ENCODE measurements at regions not wholly inside any gene's neighbourhood (a gene's known extent, or its start where the extent isn't known, plus 50 kb on each side); places are given as distances from the start of the nearest gene placed in this dataset.
A peak's percentile ranks its signal among the peaks of the same experiment; 100 is the strongest.

- no peak for DNase-seq (ENCODE audit: low spot score)
Observed at GRCh38 chr15:39269352-39269751, 311.5 kb upstream of the THBS1 start.

- DNase-seq (ENCODE audit: low spot score), result no peak
Observed at GRCh38 chr15:39269821-39270220, 311.1 kb upstream of the THBS1 start.

- DNase-seq (ENCODE audit: low spot score), result no peak
Observed at GRCh38 chr15:39270221-39270855, 310.5 kb upstream of the THBS1 start.

DNA sequence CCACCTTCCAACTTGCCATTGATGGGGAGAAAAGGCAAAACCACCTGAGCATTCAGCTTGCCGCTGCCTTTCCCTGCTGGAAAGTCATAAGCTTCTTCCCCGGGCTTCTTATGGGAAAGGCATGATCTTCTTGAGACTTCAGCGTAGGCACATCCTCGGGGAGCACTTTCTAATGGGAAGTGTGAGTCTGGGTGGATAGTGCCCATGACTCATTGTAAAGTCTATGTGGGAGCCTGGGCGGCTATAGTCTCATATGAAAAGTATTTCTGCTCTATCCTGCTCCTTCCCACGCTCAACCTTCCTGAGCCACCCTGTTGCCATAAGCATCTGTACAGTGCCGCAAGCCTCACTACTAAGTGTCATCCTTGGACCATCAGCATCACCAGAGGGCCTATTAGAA lies 309.9 kb upstream of the THBS1 start:
- no peak for DNase-seq (ENCODE audit: low spot score)

GRCh38 chr15:39272901-39273300 lies 308.0 kb upstream of the THBS1 start:
- no peak for DNase-seq (ENCODE audit: low spot score)

DNA sequence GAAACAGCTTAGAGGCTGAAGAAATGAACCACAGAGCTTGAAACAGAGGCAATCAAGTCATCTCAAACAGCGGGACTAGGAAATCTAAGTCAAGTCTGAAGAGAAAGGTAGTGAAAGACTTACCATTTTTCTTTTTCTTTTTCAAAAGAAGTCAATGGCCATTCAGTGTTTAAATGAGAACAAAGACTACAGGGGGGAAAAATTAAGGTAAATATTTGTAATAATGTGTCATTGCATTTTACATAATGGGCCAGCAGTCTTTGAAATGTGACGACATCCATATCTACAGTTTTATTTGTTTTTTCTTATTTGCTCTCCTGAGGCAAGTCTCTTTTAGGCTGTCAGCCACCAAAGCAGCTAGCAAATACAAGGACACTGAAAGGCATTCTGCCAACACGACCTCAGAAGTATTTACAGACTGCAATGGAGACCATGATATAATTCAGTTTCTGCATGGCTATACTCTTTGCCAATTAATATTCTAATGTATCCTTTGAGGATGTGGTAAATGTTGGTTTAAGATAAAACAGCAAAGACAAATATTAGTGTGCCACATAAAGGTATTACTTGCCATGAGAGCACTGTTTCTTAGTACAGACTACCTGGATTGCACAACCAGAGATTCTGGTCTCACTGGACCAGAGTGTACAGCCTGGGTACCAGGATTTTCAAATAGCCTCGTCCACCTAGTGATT lies 307.0 kb upstream of the THBS1 start:
- DNase-seq (ENCODE audit: low spot score), result peak; percentile 19

DNA sequence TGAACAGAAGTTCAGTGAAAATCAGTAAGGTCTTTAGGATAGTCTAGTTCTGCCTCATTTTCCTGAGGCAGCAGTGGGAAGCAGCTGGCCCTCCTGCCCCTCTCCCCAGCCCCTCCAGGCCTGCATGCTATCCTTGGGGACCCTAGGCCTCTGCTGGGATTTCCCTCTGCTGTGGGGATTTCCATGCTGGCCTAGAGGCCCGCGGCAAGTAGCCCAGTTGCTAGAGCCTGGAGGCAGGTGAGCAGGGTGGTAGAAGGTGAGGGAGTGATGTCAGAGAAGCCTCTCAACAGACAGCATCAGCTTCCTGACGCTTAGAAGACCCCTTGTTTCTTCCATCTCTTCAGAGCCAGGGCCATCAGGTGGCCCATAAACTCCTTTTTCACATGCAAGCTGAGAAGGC lies 305.8 kb upstream of the THBS1 start:
- DNase-seq (ENCODE audit: low spot score), result no peak

GRCh38 chr15:39279311-39279710 lies 301.6 kb upstream of the THBS1 start:
- DNase-seq (ENCODE audit: low spot score), result no peak

GRCh38 chr15:39281094-39281493 lies 299.8 kb upstream of the THBS1 start:
- no peak for DNase-seq (ENCODE audit: low spot score)

DNA sequence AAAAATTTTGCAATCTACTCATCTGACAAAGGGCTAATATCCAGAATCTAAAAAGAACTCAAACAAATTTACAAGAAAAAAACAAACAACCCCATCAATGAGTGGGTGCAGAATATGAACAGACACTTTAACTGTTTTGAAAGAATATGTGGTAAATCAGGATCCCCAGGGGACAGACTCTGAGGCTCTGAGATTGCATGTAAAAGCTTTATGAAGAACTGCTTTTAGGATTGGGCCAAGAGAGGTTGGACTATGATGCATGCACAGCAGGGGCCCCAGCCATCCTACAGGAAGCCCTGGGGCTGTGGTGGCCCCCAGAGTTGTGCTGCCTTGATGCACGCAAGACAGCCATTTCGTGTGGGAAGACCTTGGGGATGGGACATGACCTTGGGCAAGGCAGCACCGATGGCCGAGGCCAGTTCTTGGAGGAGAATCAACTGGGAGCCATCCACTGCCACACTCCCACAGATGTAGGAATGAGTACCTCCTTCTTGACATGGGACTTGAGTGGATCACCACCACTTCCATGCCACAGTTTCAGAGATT lies 298.1 kb upstream of the THBS1 start:
- DNase-seq (ENCODE audit: low spot score), result no peak

- DNase-seq (ENCODE audit: low spot score), result peak; percentile 12
Observed at GRCh38 chr15:39283531-39283930, 297.3 kb upstream of the THBS1 start.

- peak; percentile 33 for DNase-seq (ENCODE audit: low spot score)
Observed at GRCh38 chr15:39285071-39285470, 295.8 kb upstream of the THBS1 start.

GRCh38 chr15:39285663-39286062 lies 295.2 kb upstream of the THBS1 start:
- no peak for DNase-seq (ENCODE audit: low spot score)

- DNase-seq (ENCODE audit: low spot score), result no peak
Observed at GRCh38 chr15:39286706-39287105, 294.2 kb upstream of the THBS1 start.

- DNase-seq (ENCODE audit: low spot score), result no peak
Observed at GRCh38 chr15:39287322-39288195, 293.3 kb upstream of the THBS1 start.

DNA sequence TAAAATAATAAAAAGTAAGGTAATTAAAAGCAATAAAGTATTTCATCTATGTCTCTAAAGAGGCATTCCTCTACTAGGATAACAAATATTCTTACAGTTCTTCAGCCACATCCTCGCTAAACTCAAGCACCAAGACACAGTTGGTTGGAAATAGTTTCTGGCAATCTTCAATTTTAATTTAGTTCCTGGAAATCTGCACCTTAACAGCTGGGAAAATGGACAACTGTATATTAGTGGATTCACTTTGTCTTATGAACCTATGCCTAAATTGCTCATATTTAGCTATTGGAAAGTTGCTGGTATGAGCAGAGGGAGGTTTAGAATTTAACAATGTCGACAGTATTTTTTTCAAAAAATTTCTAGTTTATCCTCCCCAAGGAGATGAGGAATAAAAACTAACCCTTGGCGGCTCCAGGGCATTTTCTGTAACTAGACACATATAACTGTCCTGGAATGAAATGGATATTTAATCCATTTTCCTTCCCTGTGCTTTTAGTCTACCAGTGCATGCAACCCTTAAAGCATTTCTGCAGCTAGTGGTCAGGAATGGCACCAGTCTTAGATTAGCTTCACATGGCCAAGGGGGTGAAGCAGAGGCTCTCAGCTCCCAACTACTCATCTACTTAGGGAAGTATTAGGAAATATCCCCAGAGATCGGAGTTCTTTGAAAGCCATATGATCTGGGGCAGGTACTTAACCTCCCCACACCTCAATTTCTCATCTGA lies 290.0 kb upstream of the THBS1 start:
- no peak for DNase-seq (ENCODE audit: low spot score)

DNA sequence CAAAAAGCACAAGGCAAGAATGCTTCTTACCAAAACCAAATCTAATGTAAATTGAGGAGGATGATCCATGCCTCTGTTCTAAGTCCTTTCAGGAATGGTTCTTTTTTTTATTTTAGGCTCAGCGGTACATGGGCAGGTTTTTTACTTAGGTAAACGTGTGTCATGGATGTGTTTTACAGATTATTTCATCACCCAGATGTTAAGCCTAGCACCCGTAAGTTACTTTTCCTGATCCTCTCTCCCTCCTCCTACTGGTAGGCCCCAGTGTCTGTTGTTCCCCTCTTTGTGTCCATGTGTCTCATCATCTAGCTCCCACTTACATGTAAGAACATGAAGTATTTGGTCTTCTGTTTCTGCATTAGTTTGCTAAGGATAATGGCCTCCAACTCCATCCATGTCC lies 289.2 kb upstream of the THBS1 start:
- DNase-seq (ENCODE audit: low spot score), result no peak

GRCh38 chr15:39296955-39297354 lies 283.9 kb upstream of the THBS1 start:
- DNase-seq (ENCODE audit: low spot score), result no peak

GRCh38 chr15:39298271-39298962 lies 282.5 kb upstream of the THBS1 start:
- DNase-seq (ENCODE audit: low spot score), result no peak

GRCh38 chr15:39299486-39300267 lies 281.2 kb upstream of the THBS1 start:
- DNase-seq (ENCODE audit: low spot score), result no peak
